KBM-7 (cell line): ENCODE measurements at regions not wholly inside any gene's neighbourhood (a gene's known extent, or its start where the extent isn't known, plus 50 kb on each side); places are given as distances from the start of the nearest gene placed in this dataset.

Source experiments
- DNase-seq: peaks from one replicate; pipeline ENCODE4 v3.0.0-alpha.2; 2015
- in situ Hi-C: fragments of 300-500 bp; cut with MboI; formaldehyde crosslinking; loops from 2 replicates; pipeline ENCODE4 v1.14.3; 2020; ENCODE audit warnings: low sequenced_read_pairs, low pct_unique_long_range_greater_than_20kb, mixed read lengths

- DNase-seq = no peak
- in situ Hi-C loops = no loop called here
Measured at GRCh38 chr17:6233856-6234255, 163.7 kb downstream of the WSCD1 start.

GRCh38 chr17:6233339-6233738 is 163.2 kb downstream of the WSCD1 start:
- in situ Hi-C loops = no loop called here
- no peak for DNase-seq

GRCh38 chr17:6232732-6233101 is 162.5 kb downstream of the WSCD1 start:
- DNase-seq = no peak
- in situ Hi-C loops = no loop called here

- peak; percentile 3 for DNase-seq
- in situ Hi-C loops = no loop called here
Measured at GRCh38 chr17:6231886-6232731, 161.9 kb downstream of the WSCD1 start.

- in situ Hi-C loops = no loop called here
- no peak for DNase-seq
Measured at GRCh38 chr17:6231465-6231864, 161.3 kb downstream of the WSCD1 start.

- in situ Hi-C loops = no loop called here
- DNase-seq = no peak
Measured at GRCh38 chr17:6218333-6218732, 148.2 kb downstream of the WSCD1 start.

GRCh38 chr17:6215071-6216035 is 145.2 kb downstream of the WSCD1 start:
- DNase-seq = no peak
- in situ Hi-C loops = no loop called here

- DNase-seq = no peak
- in situ Hi-C loops = no loop called here
Measured at GRCh38 chr17:6213859-6214258, 143.7 kb downstream of the WSCD1 start.

GRCh38 chr17:6212766-6213165 is 142.6 kb downstream of the WSCD1 start:
- in situ Hi-C loops = no loop called here
- DNase-seq = no peak

- in situ Hi-C loops = no loop called here
- no peak for DNase-seq
Measured at GRCh38 chr17:6209829-6210228, 139.7 kb downstream of the WSCD1 start.

GRCh38 chr17:6208608-6209180 is 138.5 kb downstream of the WSCD1 start:
- no peak for DNase-seq
- in situ Hi-C loops = no loop called here

- DNase-seq = no peak
- in situ Hi-C loops = no loop called here
Measured at GRCh38 chr17:6205525-6205924, 135.3 kb downstream of the WSCD1 start.

- no peak for DNase-seq
- in situ Hi-C loops = no loop called here
Measured at GRCh38 chr17:6205033-6205432, 134.9 kb downstream of the WSCD1 start.

- DNase-seq = no peak
- in situ Hi-C loops = no loop called here
Measured at GRCh38 chr17:6204203-6204722, 134.1 kb downstream of the WSCD1 start.

- in situ Hi-C loops = no loop called here
- no peak for DNase-seq
Measured at GRCh38 chr17:6196355-6196754, 126.2 kb downstream of the WSCD1 start.

GRCh38 chr17:6195123-6195522 is 124.9 kb downstream of the WSCD1 start:
- DNase-seq = no peak
- in situ Hi-C loops = no loop called here

- DNase-seq = no peak
- in situ Hi-C loops = no loop called here
Measured at GRCh38 chr17:6191405-6192324, 121.5 kb downstream of the WSCD1 start.

GRCh38 chr17:6187836-6188235 is 117.7 kb downstream of the WSCD1 start:
- no peak for DNase-seq
- in situ Hi-C loops = no loop called here

- DNase-seq = no peak
- in situ Hi-C loops = no loop called here
Measured at GRCh38 chr17:6186998-6187397, 116.8 kb downstream of the WSCD1 start.
